Liver (tissue), 8 donors: ENCODE measurements at regions not wholly inside any gene's neighbourhood (a gene's known extent, or its start where the extent isn't known, plus 50 kb on each side); places are given as distances from the start of the nearest gene placed in this dataset.

Experiments used
- DNase-seq: peaks from one replicate; pipeline ENCODE4 v3.0.0-alpha.2; 2017; ENCODE audit warnings: low spot score
- H3K27ac ChIP-seq, 2 donors: one replicate each; pipeline ENCODE4 v1.7.0; 2013; ENCODE audit warnings: inconsistent platforms in 2 of 2, low read length in 2 of 2, control low read depth in 1 of 2, low read depth in 1 of 2, mild to moderate bottlenecking in 1 of 2
- H3K27me3 ChIP-seq, 4 donors: one replicate each; pipeline versions ENCODE4 v1.6.1 to v1.7.0; 2013; ENCODE audit warnings: low read length in 3 of 4, inconsistent platforms in 1 of 4, mild to moderate bottlenecking in 1 of 4, moderate library complexity in 1 of 4; ENCODE audit not compliant: control insufficient read depth in 4 of 4, insufficient read depth in 4 of 4
- H3K36me3 ChIP-seq, 4 donors: one replicate each; pipeline versions ENCODE4 v1.6.1 to v1.7.0; 2013; ENCODE audit warnings: low read length in 3 of 4, mild to moderate bottlenecking in 3 of 4, low read depth in 1 of 4, moderate library complexity in 1 of 4; ENCODE audit not compliant: control insufficient read depth in 4 of 4, insufficient read depth in 3 of 4
- H3K4me1 ChIP-seq, 4 donors: one replicate each; pipeline versions ENCODE4 v1.6.1 to v1.7.0; 2013; ENCODE audit warnings: low read length in 3 of 4, mild to moderate bottlenecking in 3 of 4, moderate library complexity in 1 of 4; ENCODE audit not compliant: control insufficient read depth in 4 of 4, insufficient read depth in 4 of 4
- H3K4me3 ChIP-seq, 3 donors: one replicate each; pipeline versions ENCODE4 v1.6.1 to v1.7.0; 2013; ENCODE audit warnings: low read length in 3 of 3, control low read depth in 1 of 3, low read depth in 1 of 3, mild to moderate bottlenecking in 1 of 3
- H3K9ac ChIP-seq, 2 donors: one replicate each; pipeline ENCODE4 v1.7.0; 2013; ENCODE audit warnings: low read length in 2 of 2, mild to moderate bottlenecking in 2 of 2, moderate library complexity in 2 of 2, control low read depth in 1 of 2, low read depth in 1 of 2
- H3K9me3 ChIP-seq, 4 donors: one replicate each; pipeline versions ENCODE4 v1.6.1 to v1.7.0; 2013; ENCODE audit warnings: low read length in 3 of 4; ENCODE audit not compliant: control insufficient read depth in 4 of 4
- ATF3 ChIP-seq: IDR thresholded peaks from 2 replicates; pipeline ENCODE4 v1.6.1; 2016; ENCODE audit warnings: antibody characterized with exemption
- CTCF ChIP-seq: fragments of 150-350 bp; IDR thresholded peaks from 2 replicates; pipeline ENCODE4 v1.5.1; 2017; ENCODE audit warnings: improper control_type of control experiment, low read depth, low read length; ENCODE audit not compliant: missing input control
- EGR1 ChIP-seq, 2 donors: IDR thresholded peaks; 2 replicates each; pipeline ENCODE4 v1.6.1; 2016 to 2018; ENCODE audit warnings: antibody characterized with exemption in 2 of 2, low read depth in 2 of 2
- FOXA1 ChIP-seq: IDR thresholded peaks from 2 replicates; pipeline ENCODE4 v1.6.1; 2016; ENCODE audit warnings: antibody characterized with exemption
- FOXA2 ChIP-seq: IDR thresholded peaks from 2 replicates; pipeline ENCODE4 v1.6.1; 2016; ENCODE audit warnings: antibody characterized with exemption
- GABPA ChIP-seq, 2 donors: IDR thresholded peaks in 1 of 2; conservative IDR thresholded peaks in 1 of 2; 2 replicates each; pipeline ENCODE4 v1.6.1; 2016; ENCODE audit warnings: antibody characterized with exemption in 2 of 2, mild to moderate bottlenecking in 1 of 2, moderate library complexity in 1 of 2
- HNF4A ChIP-seq, 2 donors: conservative IDR thresholded peaks; 2 replicates each; pipeline ENCODE4 v1.6.1; 2016; ENCODE audit warnings: antibody characterized with exemption in 2 of 2, mild to moderate bottlenecking in 2 of 2
- HNF4G ChIP-seq: IDR thresholded peaks from 2 replicates; pipeline ENCODE4 v1.6.1; 2016; ENCODE audit warnings: antibody characterized with exemption
- JUND ChIP-seq, 2 donors: IDR thresholded peaks; 2 replicates each; pipeline ENCODE4 v1.6.1; 2016; ENCODE audit warnings: antibody characterized with exemption in 2 of 2
- MAX ChIP-seq: IDR thresholded peaks from 2 replicates; pipeline ENCODE4 v1.6.1; 2016; ENCODE audit warnings: antibody characterized with exemption
- NR2F2 ChIP-seq: IDR thresholded peaks from 2 replicates; pipeline ENCODE4 v1.6.1; 2016; ENCODE audit warnings: antibody characterized with exemption
- RAD21 ChIP-seq, 2 donors: IDR thresholded peaks; 2 replicates each; pipeline ENCODE4 v1.6.1; 2016; ENCODE audit warnings: antibody characterized with exemption in 2 of 2, mild to moderate bottlenecking in 2 of 2
- REST ChIP-seq: IDR thresholded peaks from 2 replicates; pipeline ENCODE4 v1.6.1; 2016; ENCODE audit warnings: antibody characterized with exemption, mild to moderate bottlenecking
- RXRA ChIP-seq, 2 donors: IDR thresholded peaks; 2 replicates each; pipeline ENCODE4 v1.6.1; 2017 to 2018; ENCODE audit warnings: antibody characterized with exemption in 2 of 2, mild to moderate bottlenecking in 1 of 2
- SP1 ChIP-seq: IDR thresholded peaks from 2 replicates; pipeline ENCODE4 v1.6.1; 2018; ENCODE audit warnings: antibody characterized with exemption, mild to moderate bottlenecking
- TAF1 ChIP-seq: conservative IDR thresholded peaks from 2 replicates; pipeline ENCODE4 v1.6.1; 2016; ENCODE audit warnings: antibody characterized with exemption, mild to moderate bottlenecking
- YY1 ChIP-seq: IDR thresholded peaks from 2 replicates; pipeline ENCODE4 v1.6.1; 2016; ENCODE audit warnings: antibody characterized with exemption, mild to moderate bottlenecking
- ZBTB33 ChIP-seq: IDR thresholded peaks from 2 replicates; pipeline ENCODE4 v1.6.1; 2016; ENCODE audit warnings: antibody characterized with exemption
- WGBS: extraction: QIAGEN DNeasy Blood & Tissue Kit; methylation state at CpG from one replicate; pipeline ENCODE4 v1.1.7; 2013; 5-methylcytosine and 5-hydroxymethylcytosine counted together
- donor health status: healthy.
- donor health status: healthy.
- donor health status: healthy.
- donor health status: healthy.
- donor health status: healthy.

GRCh38 chr2:145412155-145412554 lies 892.2 kb upstream of the ZEB2 start:
- no peaks in the 10 kb centered on the region for H3K4me1 ChIP-seq
- no peaks in the 10 kb centered on the region for H3K27me3 ChIP-seq
- 79% methylated on average over 4 of the region's 4 CpGs for WGBS
- H3K9ac ChIP-seq: no peak overlapping the region
- H3K27ac ChIP-seq: no peak overlapping the region
- no peaks in the 10 kb centered on the region for H3K36me3 ChIP-seq
- DNase-seq: no peak
- no peak for TF ChIP-seq ATF3
- no peaks in the 10 kb centered on the region for H3K9me3 ChIP-seq
- H3K4me3 ChIP-seq: no peak overlapping the region

- no peak for DNase-seq
- TF ChIP-seq ATF3 (no peak), MAX (no peak), JUND (IDR thresholded peaks at IDR 0.05) (no peak), RAD21 (IDR thresholded peaks at IDR 0.05) (no peak), GABPA (IDR thresholded peaks at IDR 0.05 in 1 of 2, conservative IDR thresholded peaks at IDR 0.05 in 1 of 2) (no peak), RXRA (IDR thresholded peaks at IDR 0.05) (no peak), FOXA1 (no peak), HNF4A (conservative IDR thresholded peaks at IDR 0.05) (no peak), SP1 (no peak), REST (no peak), TAF1 (no peak), YY1 (no peak), CTCF (no peak)
- 65% methylated on average over 4 of the region's 4 CpGs for WGBS
Measured at GRCh38 chr2:145411493-145411892, 891.6 kb upstream of the ZEB2 start.

GRCh38 chr2:145410086-145410485 lies 890.2 kb upstream of the ZEB2 start:
- H3K4me1 ChIP-seq: no peaks in the 10 kb centered on the region
- DNase-seq: no peak
- TF ChIP-seq ZBTB33 (no peak), HNF4A (conservative IDR thresholded peaks at IDR 0.05) (no peak), RXRA (IDR thresholded peaks at IDR 0.05) (no peak), ATF3 (no peak), FOXA2 (no peak), HNF4G (no peak), EGR1 (IDR thresholded peaks at IDR 0.05; ENCODE audit: low read depth in 2 of 2) (no peak), RAD21 (IDR thresholded peaks at IDR 0.05) (no peak), FOXA1 (no peak), CTCF (no peak), JUND (IDR thresholded peaks at IDR 0.05) (no peak), TAF1 (no peak), NR2F2 (no peak), SP1 (no peak)

More at GRCh38 chr2:145411493-145411892, 891.6 kb upstream of the ZEB2 start:
- Histone ChIP-seq H3K27ac (no peak overlapping the region), H3K9ac (no peak overlapping the region), H3K27me3 (no peaks in the 10 kb centered on the region), H3K4me3 (no peak overlapping the region), H3K36me3 (no peaks in the 10 kb centered on the region), H3K9me3 (no peaks in the 10 kb centered on the region), H3K4me1 (no peaks in the 10 kb centered on the region)

More at GRCh38 chr2:145410086-145410485, 890.2 kb upstream of the ZEB2 start:
- Histone ChIP-seq H3K4me3 (no peak overlapping the region), H3K9me3 (no peaks in the 10 kb centered on the region), H3K27ac (no peak overlapping the region), H3K27me3 (no peaks in the 10 kb centered on the region), H3K36me3 (no peaks in the 10 kb centered on the region), H3K9ac (no peak overlapping the region)
- 86% methylated on average over 2 of the region's 2 CpGs for WGBS
